Keratinocyte (primary cell): ENCODE measurements at regions not wholly inside any gene's neighbourhood (a gene's known extent, or its start where the extent isn't known, plus 50 kb on each side); places are given as distances from the start of the nearest gene placed in this dataset.

Source experiments
- CTCF ChIP-seq, 3 experiments: IDR thresholded peaks in 1 of 3; conservative IDR thresholded peaks in 1 of 3; optimal IDR thresholded peaks in 1 of 3; 2 replicates in 2 of 3; 3 replicates in 1 of 3; pipeline versions ENCODE3 to v1.5.1; 2011; ENCODE audit warnings: low read length in 3 of 3, mild to moderate bottlenecking in 3 of 3, moderate library complexity in 2 of 3, control low read depth in 1 of 3, inconsistent platforms in 1 of 3; ENCODE audit not compliant: insufficient read depth in 2 of 3; ENCODE audit errors: extremely low read depth in 1 of 3
- EZH2 ChIP-seq: IDR thresholded peaks from one replicate; pipeline ENCODE4 v1.6.1; 2012; ENCODE audit warnings: inconsistent platforms, mild to moderate bottlenecking, low read length, moderate library complexity

- no peak for TF ChIP-seq CTCF (optimal IDR thresholded peaks at IDR 0.05 in 1 of 3, IDR thresholded peaks at IDR 0.05 in 1 of 3, conservative IDR thresholded peaks at IDR 0.05 in 1 of 3; ENCODE audit: extremely low read depth in 1 of 3, insufficient read depth in 2 of 3, low read length in 3 of 3)
- TF ChIP-seq EZH2: no peak
Measured at GRCh38 chr2:134109725-134110124, 144.1 kb upstream of the MGAT5 start.
